Uterus (tissue), 3 donors: ENCODE measurements at regions not wholly inside any gene's neighbourhood (a gene's known extent, or its start where the extent isn't known, plus 50 kb on each side); places are given as distances from the start of the nearest gene placed in this dataset.

Experiments used
- DNase-seq, 2 donors: peaks; one replicate each; pipeline ENCODE4 v3.0.0-alpha.2; 2019 to 2020
- H3K27ac ChIP-seq, 2 donors: fragments of 200-600 bp; sonication (generic); 1 replicate in 1 of 2; 2 replicates in 1 of 2; pipeline ENCODE4 v1.5.1; 2016 to 2018
- H3K27me3 ChIP-seq, 2 donors: fragments of 200-600 bp; sonication (generic); one replicate each; pipeline ENCODE4 v1.5.1; 2018 to 2019; ENCODE audit warnings: control low read depth in 1 of 2
- H3K36me3 ChIP-seq, 2 donors: fragments of 200-600 bp; sonication (generic); one replicate each; pipeline ENCODE4 v1.5.1; 2019; ENCODE audit warnings: control low read depth in 1 of 2
- H3K4me1 ChIP-seq, 2 donors: fragments of 200-600 bp; sonication (generic); one replicate each; pipeline ENCODE4 v1.5.1; 2018 to 2019; ENCODE audit warnings: control low read depth in 1 of 2
- H3K4me3 ChIP-seq, 2 donors: fragments of 200-600 bp; sonication (generic); 1 replicate in 1 of 2; 2 replicates in 1 of 2; pipeline ENCODE4 v1.5.1; 2018 to 2019; ENCODE audit warnings: mild to moderate bottlenecking in 1 of 2
- H3K9me3 ChIP-seq, 2 donors: fragments of 200-600 bp; sonication (generic); one replicate each; pipeline ENCODE4 v1.5.1; 2019; ENCODE audit warnings: control low read depth in 1 of 2
- CTCF ChIP-seq, 4 experiments: fragments of 200-600 bp in 2 of 4; fragments of 450-650 bp in 2 of 4; sonication (generic) in 2 of 4; IDR thresholded peaks; one replicate each; pipeline ENCODE4 v1.5.1; 2016 to 2019; ENCODE audit warnings: antibody characterized with exemption in 4 of 4, mild to moderate bottlenecking in 2 of 4, moderate library complexity in 1 of 4
- POLR2A ChIP-seq, 2 donors: fragments of 450-650 bp; IDR thresholded peaks; one replicate each; pipeline ENCODE4 v1.6.1; 2016; ENCODE audit warnings: antibody characterized with exemption in 2 of 2, mild to moderate bottlenecking in 1 of 2, moderate library complexity in 1 of 2
- intact Hi-C: fragments of 100-400 bp; cut with DNase I; formaldehyde crosslinking; loops from one replicate; pipeline ENCODE4 v1.15.1; 2023; ENCODE audit warnings: low total_unique reads
- donor health status: DM: yes; HTN: yes; CAD: no.

GRCh38 chr13:72384879-72385278, 342.6 kb downstream of the MZT1 start:
- intact Hi-C loops, result no loop called here
- DNase-seq, result no peak
- TF ChIP-seq POLR2A (IDR thresholded peaks at IDR 0.05) (no peak), CTCF (IDR thresholded peaks at IDR 0.05) (no peak)
- no peak overlapping the region for H3K4me3 ChIP-seq
- no peaks in the 10 kb centered on the region for H3K9me3 ChIP-seq
- no peak overlapping the region for H3K27ac ChIP-seq
- H3K4me1 ChIP-seq, result no peaks in the 10 kb centered on the region
- no peaks in the 10 kb centered on the region for H3K36me3 ChIP-seq
- no peaks in the 10 kb centered on the region for H3K27me3 ChIP-seq

GRCh38 chr13:72384186-72384823, 343.1 kb downstream of the MZT1 start:
- no peaks in the 10 kb centered on the region for H3K4me1 ChIP-seq
- H3K27ac ChIP-seq, result no peak overlapping the region
- TF ChIP-seq CTCF (IDR thresholded peaks at IDR 0.05) (no peak), POLR2A (IDR thresholded peaks at IDR 0.05) (no peak)
- no peaks in the 10 kb centered on the region for H3K36me3 ChIP-seq
- H3K9me3 ChIP-seq, result no peaks in the 10 kb centered on the region
- no peaks in the 10 kb centered on the region for H3K27me3 ChIP-seq
- intact Hi-C loops, result no loop called here
- no peak overlapping the region for H3K4me3 ChIP-seq
- no peak for DNase-seq

GRCh38 chr13:72383646-72384045, 343.8 kb downstream of the MZT1 start:
- H3K9me3 ChIP-seq, result no peaks in the 10 kb centered on the region

GRCh38 chr13:72379581-72379980, 347.8 kb downstream of the MZT1 start:
- no peaks in the 10 kb centered on the region for H3K4me1 ChIP-seq
- H3K9me3 ChIP-seq, result no peaks in the 10 kb centered on the region

More at GRCh38 chr13:72383646-72384045, 343.8 kb downstream of the MZT1 start:
- TF ChIP-seq POLR2A (IDR thresholded peaks at IDR 0.05), result no peak
- no peak for TF ChIP-seq CTCF (IDR thresholded peaks at IDR 0.05)
- no peak overlapping the region for H3K4me3 ChIP-seq
- no peak overlapping the region for H3K27ac ChIP-seq
- no peaks in the 10 kb centered on the region for H3K4me1 ChIP-seq
- intact Hi-C loops, result no loop called here
- no peaks in the 10 kb centered on the region for H3K27me3 ChIP-seq
- H3K36me3 ChIP-seq, result no peaks in the 10 kb centered on the region
- DNase-seq, result no peak

GRCh38 chr13:72368031-72368430, 359.4 kb downstream of the MZT1 start:
- Histone ChIP-seq H3K9me3 (no peaks in the 10 kb centered on the region), H3K4me1 (no peaks in the 10 kb centered on the region), H3K27ac (no peak overlapping the region), H3K4me3 (no peak overlapping the region), H3K27me3 (no peaks in the 10 kb centered on the region), H3K36me3 (no peaks in the 10 kb centered on the region)
- no peak for TF ChIP-seq POLR2A (IDR thresholded peaks at IDR 0.05)
- no peak for TF ChIP-seq CTCF (IDR thresholded peaks at IDR 0.05)
- DNase-seq, result no peak
- intact Hi-C loops, result no loop called here

More at GRCh38 chr13:72379581-72379980, 347.8 kb downstream of the MZT1 start:
- Histone ChIP-seq H3K27ac (no peak overlapping the region), H3K4me3 (no peak overlapping the region), H3K36me3 (no peaks in the 10 kb centered on the region), H3K27me3 (no peaks in the 10 kb centered on the region)
- TF ChIP-seq CTCF (IDR thresholded peaks at IDR 0.05) (no peak), POLR2A (IDR thresholded peaks at IDR 0.05) (no peak)
- DNase-seq, result no peak
- intact Hi-C loops, result no loop called here
